Mammary epithelial cell (primary cell): ENCODE measurements at regions not wholly inside any gene's neighbourhood (a gene's known extent, or its start where the extent isn't known, plus 50 kb on each side); places are given as distances from the start of the nearest gene placed in this dataset.

Source experiments
- EZH2 ChIP-seq: IDR thresholded peaks from 2 replicates; pipeline ENCODE4 v1.6.1; 2012; ENCODE audit warnings: low read length, inconsistent platforms, borderline replicate concordance
- TF ChIP-seq, protein P1 (sequence below), 2 donors: IDR thresholded peaks in 1 of 2; conservative IDR thresholded peaks in 1 of 2; 2 replicates each; pipeline ENCODE4 v1.5.1; 2011 to 2012; ENCODE audit warnings: inconsistent platforms in 2 of 2, low read length in 2 of 2, mild to moderate bottlenecking in 2 of 2, control low read depth in 1 of 2, low read depth in 1 of 2; ENCODE audit not compliant: insufficient read depth in 1 of 2; ENCODE audit errors: extremely low read depth in 1 of 2

DNA sequence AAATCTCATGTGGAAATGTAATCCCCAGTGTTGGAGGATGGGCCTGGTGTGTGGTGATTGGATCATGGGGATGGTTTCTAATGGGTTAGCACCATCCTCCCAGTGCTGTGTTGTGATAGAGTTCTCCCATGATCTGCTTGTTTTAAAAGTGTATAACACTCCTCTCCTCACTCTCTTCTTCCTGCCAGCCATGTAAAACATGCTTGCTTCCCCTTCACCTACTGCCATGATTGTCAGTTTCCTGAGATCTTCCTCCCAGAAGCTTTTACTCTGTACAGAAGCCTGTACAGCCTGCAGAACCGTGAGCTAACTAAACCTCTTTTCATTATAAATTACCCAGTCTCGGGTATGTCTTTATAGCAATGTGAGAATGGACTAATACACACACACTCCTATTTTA, 499.1 kb downstream of the RASEF start:
- TF ChIP-seq, protein P1, sequence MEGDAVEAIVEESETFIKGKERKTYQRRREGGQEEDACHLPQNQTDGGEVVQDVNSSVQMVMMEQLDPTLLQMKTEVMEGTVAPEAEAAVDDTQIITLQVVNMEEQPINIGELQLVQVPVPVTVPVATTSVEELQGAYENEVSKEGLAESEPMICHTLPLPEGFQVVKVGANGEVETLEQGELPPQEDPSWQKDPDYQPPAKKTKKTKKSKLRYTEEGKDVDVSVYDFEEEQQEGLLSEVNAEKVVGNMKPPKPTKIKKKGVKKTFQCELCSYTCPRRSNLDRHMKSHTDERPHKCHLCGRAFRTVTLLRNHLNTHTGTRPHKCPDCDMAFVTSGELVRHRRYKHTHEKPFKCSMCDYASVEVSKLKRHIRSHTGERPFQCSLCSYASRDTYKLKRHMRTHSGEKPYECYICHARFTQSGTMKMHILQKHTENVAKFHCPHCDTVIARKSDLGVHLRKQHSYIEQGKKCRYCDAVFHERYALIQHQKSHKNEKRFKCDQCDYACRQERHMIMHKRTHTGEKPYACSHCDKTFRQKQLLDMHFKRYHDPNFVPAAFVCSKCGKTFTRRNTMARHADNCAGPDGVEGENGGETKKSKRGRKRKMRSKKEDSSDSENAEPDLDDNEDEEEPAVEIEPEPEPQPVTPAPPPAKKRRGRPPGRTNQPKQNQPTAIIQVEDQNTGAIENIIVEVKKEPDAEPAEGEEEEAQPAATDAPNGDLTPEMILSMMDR (conservative IDR thresholded peaks at IDR 0.05 in 1 of 2, IDR thresholded peaks at IDR 0.05 in 1 of 2; ENCODE audit: extremely low read depth in 1 of 2, insufficient read depth in 1 of 2, low read depth in 1 of 2, low read length in 2 of 2) = no peak
- no peak for TF ChIP-seq EZH2
